Astrocyte of the spinal cord (primary cell): ENCODE measurements at regions not wholly inside any gene's neighbourhood (a gene's known extent, or its start where the extent isn't known, plus 50 kb on each side); places are given as distances from the start of the nearest gene placed in this dataset.

Experiments used
- DNase-seq: peaks from one replicate; pipeline ENCODE4 v3.0.0; 2011; ENCODE audit warnings: low read depth, low spot score
- H3K4me3 ChIP-seq: 2 replicates; pipeline ENCODE4 v1.5.1; 2011; ENCODE audit warnings: low read depth, mild to moderate bottlenecking, low read length, moderate library complexity
- in situ Hi-C: cut with HindIII; loops from 2 replicates; pipeline ENCODE4 v1.10.0; 2017; ENCODE audit warnings: low sequenced_read_pairs
- TF ChIP-seq, protein P1 (sequence below): IDR thresholded peaks from 2 replicates; pipeline ENCODE4 v1.5.1; 2012; ENCODE audit warnings: low read depth, mild to moderate bottlenecking, low read length, inconsistent platforms

DNA sequence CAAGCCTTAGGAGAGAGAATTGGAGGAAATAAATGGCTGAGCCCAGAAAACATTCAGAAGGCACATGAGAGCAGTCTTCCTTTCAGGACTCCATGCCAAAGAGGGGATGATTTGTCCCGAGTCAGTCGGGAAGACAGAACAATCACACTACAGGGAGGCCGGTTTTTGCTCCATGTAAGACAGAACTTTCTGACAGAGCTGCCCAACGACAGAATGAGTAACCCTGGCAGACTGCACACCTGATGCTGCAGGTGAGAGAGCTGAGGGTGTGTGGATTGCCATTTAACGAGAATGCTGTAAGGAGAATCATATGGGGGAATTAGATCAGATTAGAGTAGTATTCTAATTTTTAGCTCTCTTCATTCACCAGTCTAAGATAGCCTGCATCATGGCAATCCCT is 533.0 kb downstream of the EPHB1 start:
- H3K4me3 ChIP-seq = no peak overlapping the region
- TF ChIP-seq, protein P1, sequence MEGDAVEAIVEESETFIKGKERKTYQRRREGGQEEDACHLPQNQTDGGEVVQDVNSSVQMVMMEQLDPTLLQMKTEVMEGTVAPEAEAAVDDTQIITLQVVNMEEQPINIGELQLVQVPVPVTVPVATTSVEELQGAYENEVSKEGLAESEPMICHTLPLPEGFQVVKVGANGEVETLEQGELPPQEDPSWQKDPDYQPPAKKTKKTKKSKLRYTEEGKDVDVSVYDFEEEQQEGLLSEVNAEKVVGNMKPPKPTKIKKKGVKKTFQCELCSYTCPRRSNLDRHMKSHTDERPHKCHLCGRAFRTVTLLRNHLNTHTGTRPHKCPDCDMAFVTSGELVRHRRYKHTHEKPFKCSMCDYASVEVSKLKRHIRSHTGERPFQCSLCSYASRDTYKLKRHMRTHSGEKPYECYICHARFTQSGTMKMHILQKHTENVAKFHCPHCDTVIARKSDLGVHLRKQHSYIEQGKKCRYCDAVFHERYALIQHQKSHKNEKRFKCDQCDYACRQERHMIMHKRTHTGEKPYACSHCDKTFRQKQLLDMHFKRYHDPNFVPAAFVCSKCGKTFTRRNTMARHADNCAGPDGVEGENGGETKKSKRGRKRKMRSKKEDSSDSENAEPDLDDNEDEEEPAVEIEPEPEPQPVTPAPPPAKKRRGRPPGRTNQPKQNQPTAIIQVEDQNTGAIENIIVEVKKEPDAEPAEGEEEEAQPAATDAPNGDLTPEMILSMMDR = no peak
- DNase-seq = no peak
- in situ Hi-C loops = no loop called here

DNA sequence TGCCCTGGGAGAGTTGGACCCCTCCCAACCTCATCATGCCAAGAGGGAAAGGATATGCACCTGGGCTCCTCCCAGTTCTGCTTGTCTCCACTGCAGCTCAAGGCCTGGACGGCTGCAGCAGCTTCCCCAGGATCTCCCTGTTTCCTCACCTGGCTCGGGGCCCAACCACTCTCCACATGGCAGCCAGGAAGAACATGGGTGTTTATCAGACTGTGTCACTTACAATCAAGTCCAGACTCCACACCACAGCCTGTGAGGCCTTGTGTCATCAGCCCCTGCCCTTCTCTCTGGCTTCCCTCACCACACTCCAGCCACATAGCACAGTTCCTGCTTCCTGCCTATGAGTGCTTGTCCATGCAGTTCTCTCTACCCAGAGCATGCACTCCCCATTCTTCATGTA is 534.4 kb downstream of the EPHB1 start:
- no peak for DNase-seq
- in situ Hi-C loops = no loop called here
- TF ChIP-seq, protein P1 = no peak
- H3K4me3 ChIP-seq = no peak overlapping the region

DNA sequence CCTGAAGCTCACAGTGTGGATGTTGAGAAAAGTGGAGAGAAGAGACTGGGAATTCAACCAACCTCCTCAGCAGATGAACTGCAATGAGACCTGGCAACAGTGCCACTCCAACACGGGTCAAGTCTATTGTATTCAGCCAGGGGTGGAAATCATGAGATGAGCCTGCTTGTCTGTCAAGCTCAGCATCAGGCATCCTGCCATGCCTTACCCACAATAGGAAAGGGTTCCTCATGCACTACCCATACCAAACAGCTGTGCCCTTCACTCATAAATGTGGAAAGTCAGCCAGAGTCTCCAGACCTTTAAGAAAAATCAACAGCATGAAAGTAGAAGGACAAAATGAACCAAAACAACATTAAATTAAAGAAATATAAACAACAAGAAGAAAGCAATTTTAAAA is 542.1 kb downstream of the EPHB1 start:
- no peak for DNase-seq
- TF ChIP-seq, protein P1 = no peak
- no peak overlapping the region for H3K4me3 ChIP-seq
- in situ Hi-C loops = no loop called here

DNA sequence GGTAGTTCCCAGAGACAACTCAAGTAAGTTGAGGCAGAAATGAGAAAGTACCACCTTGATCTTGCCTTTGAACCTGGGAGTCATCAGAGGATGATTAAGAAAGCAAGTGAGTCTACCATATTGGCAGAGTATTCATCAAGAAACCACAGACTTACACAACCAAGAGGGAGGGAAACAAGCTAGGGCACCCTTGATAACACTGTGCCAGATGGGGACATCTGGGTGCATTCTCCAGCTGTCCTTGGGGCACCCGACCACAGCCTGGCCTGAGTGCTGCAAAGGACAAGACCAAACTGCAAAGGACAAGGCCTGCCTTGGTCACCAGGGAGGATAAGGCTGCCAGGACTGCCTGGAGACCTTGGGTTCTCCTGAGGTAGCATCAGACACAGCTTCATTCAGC is 553.6 kb downstream of the EPHB1 start:
- DNase-seq = no peak
- TF ChIP-seq, protein P1 = no peak
- in situ Hi-C loops = no loop called here

DNA sequence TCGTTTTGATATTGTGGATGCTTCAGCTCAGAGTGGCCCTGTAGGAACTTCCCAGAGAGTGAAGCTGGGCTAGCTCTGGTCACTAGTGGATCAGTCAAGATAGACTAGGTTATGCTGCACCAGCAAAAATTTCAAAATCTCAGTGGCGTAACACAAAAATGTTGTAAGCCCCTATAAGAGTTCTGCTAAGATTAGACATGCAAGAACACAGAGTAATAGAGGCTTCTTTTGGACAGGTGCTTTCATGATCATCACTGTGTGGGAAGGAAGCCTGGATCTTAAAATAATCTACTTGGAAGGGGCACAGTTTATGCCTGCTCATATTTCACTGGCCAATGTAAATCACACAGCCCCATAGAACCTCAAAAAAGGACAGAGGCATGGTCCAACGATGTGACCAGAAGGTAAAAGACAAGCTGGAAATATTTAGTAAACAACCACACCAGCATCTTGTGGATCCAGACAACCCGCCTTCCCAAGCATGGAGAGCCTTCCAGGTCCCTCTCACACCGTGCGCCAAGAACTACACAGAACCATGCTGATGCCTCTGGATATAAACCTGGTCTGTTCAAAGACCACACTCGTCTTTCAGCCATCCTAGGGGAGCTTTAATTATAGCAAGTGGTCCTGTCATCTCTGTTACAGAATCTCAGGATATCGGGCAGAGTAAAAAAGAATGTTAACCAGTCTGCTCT is 554.3 kb downstream of the EPHB1 start:
- DNase-seq = no peak
- TF ChIP-seq, protein P1 = no peak
- no peak overlapping the region for H3K4me3 ChIP-seq
- in situ Hi-C loops = no loop called here

More for the DNA sequence above, 553.6 kb downstream of the EPHB1 start:
- H3K4me3 ChIP-seq = no peak overlapping the region

DNA sequence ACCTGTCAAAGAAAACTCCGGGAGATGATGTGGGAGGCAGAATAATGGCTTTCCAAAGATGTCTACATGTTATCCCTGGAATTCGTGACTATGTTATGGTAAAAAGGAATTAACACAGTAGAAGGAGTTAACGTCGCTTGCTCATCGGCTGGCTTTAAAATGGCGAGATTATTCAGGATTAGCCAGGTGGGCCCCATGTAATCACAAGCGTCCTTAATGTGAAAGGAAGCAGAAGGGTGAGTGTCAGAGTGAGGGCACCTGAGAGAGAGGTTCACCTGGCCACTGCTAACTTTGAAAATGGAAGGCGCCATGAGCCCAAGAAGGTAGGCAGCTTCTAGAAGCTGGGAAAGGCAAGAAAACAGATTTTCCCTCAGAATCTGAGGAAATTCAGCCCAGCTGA is 557.2 kb downstream of the EPHB1 start:
- DNase-seq = no peak
- TF ChIP-seq, protein P1 = no peak
- H3K4me3 ChIP-seq = no peak overlapping the region
- in situ Hi-C loops = no loop called here
